CD4-positive, alpha-beta T cell treated with Interleukin-17A for 1 hour (primary cell): ENCODE measurements at regions not wholly inside any gene's neighbourhood (a gene's known extent, or its start where the extent isn't known, plus 50 kb on each side); places are given as distances from the start of the nearest gene placed in this dataset.

ENCODE experiments used
- DNase-seq: peaks from one replicate; pipeline ENCODE4 v3.0.0-alpha.2; 2020

GRCh38 chr4:83170952-83171399, 56.4 kb upstream of the PLAC8 start:
- no peak for DNase-seq
